Left ventricle myocardium superior (tissue), 1 donor: ENCODE measurements at regions not wholly inside any gene's neighbourhood (a gene's known extent, or its start where the extent isn't known, plus 50 kb on each side); places are given as distances from the start of the nearest gene placed in this dataset.
"Not testable (repeated sequence)": the region's sequence is repeated elsewhere in the genome, so short reads cannot be mapped to it uniquely, and the experiment has no call there.

Experiments
- ATAC-seq: fragments of 200-7000 bp; cut with Tn5 transposase; one replicate; pipeline ENCODE4 v1.9.1; 2020; ENCODE audit warnings: mild to moderate bottlenecking, moderate library complexity
- DNase-seq: peaks from one replicate; pipeline ENCODE4 v3.0.0-alpha.2; 2020
- intact Hi-C: fragments of 100-400 bp; cut with micrococcal nuclease; formaldehyde crosslinking; loops from one replicate; pipeline ENCODE4 v1.11.0; 2022
- donor health status: DM: no; HTN: yes; CAD: no; lungs with severe emphysema.

GRCh38 chr5:106481374-106481773 is 1189.4 kb downstream of the EFNA5 start:
- no peak for ATAC-seq
- intact Hi-C loops, result no loop called here
- no peak for DNase-seq

- ATAC-seq (no peak), DNase-seq (no peak)
- intact Hi-C loops, result no loop called here
Measured at GRCh38 chr5:106476630-106477029, 1194.1 kb downstream of the EFNA5 start.

GRCh38 chr5:106474066-106474465 is 1196.7 kb downstream of the EFNA5 start:
- no peak for ATAC-seq
- intact Hi-C loops, result no loop called here

GRCh38 chr5:106459541-106459940 is 1211.2 kb downstream of the EFNA5 start:
- no peak for ATAC-seq
- intact Hi-C loops, result no loop called here

More at GRCh38 chr5:106474066-106474465, 1196.7 kb downstream of the EFNA5 start:
- DNase-seq, result no peak

GRCh38 chr5:106454651-106455415 is 1215.9 kb downstream of the EFNA5 start:
- ATAC-seq, result peak; percentile 55
- intact Hi-C loops, result no loop called here

More at GRCh38 chr5:106459541-106459940, 1211.2 kb downstream of the EFNA5 start:
- DNase-seq, result no peak

GRCh38 chr5:106454050-106454449 is 1216.7 kb downstream of the EFNA5 start:
- DNase-seq (no peak), ATAC-seq (no peak)
- intact Hi-C loops, result no loop called here

More at GRCh38 chr5:106454651-106455415, 1215.9 kb downstream of the EFNA5 start:
- DNase-seq, result no peak

- DNase-seq, result no peak
- intact Hi-C loops, result no loop called here
- ATAC-seq, result no peak
Measured at GRCh38 chr5:106451998-106452397, 1218.7 kb downstream of the EFNA5 start.

GRCh38 chr5:106443746-106444145 is 1227.0 kb downstream of the EFNA5 start:
- intact Hi-C loops, result loop anchor here (10.0 kb wide), 1 partner anchor 811 kb away; no protein-coding TSS in a partner anchor
- ATAC-seq, result no peak

GRCh38 chr5:106435185-106435584 is 1235.6 kb downstream of the EFNA5 start:
- ATAC-seq, result no peak
- no peak for DNase-seq
- intact Hi-C loops, result no loop called here

More at GRCh38 chr5:106443746-106444145, 1227.0 kb downstream of the EFNA5 start:
- no peak for DNase-seq

- DNase-seq, intact Hi-C loops, ATAC-seq: not testable (repeated sequence)
Measured at GRCh38 chr5:106430733-106431132, 1240.0 kb downstream of the EFNA5 start.

GRCh38 chr5:106423109-106423897 is 1247.4 kb downstream of the EFNA5 start:
- DNase-seq (no peak), ATAC-seq (no peak)
- intact Hi-C loops, result no loop called here

GRCh38 chr5:106420102-106420501 is 1250.6 kb downstream of the EFNA5 start:
- ATAC-seq (no peak), DNase-seq (no peak)
- intact Hi-C loops, result no loop called here

GRCh38 chr5:106418196-106418595 is 1252.5 kb downstream of the EFNA5 start:
- DNase-seq, result no peak
- ATAC-seq, result no peak
- intact Hi-C loops, result no loop called here

- no peak for DNase-seq
- ATAC-seq, result no peak
- intact Hi-C loops, result no loop called here
Measured at GRCh38 chr5:106417566-106417965, 1253.2 kb downstream of the EFNA5 start.

GRCh38 chr5:106417163-106417562 is 1253.6 kb downstream of the EFNA5 start:
- DNase-seq, result no peak
- no peak for ATAC-seq
- intact Hi-C loops, result no loop called here

- no peak for ATAC-seq
- intact Hi-C loops, result no loop called here
Measured at GRCh38 chr5:106415541-106415940, 1255.2 kb downstream of the EFNA5 start.

GRCh38 chr5:106414342-106414741 is 1256.4 kb downstream of the EFNA5 start:
- intact Hi-C loops, result no loop called here
- no peak for DNase-seq
- no peak for ATAC-seq

More at GRCh38 chr5:106415541-106415940, 1255.2 kb downstream of the EFNA5 start:
- DNase-seq, result no peak

GRCh38 chr5:106412606-106413005 is 1258.1 kb downstream of the EFNA5 start:
- DNase-seq (no peak), ATAC-seq (no peak)
- intact Hi-C loops, result no loop called here

- no peak for DNase-seq
- intact Hi-C loops, result no loop called here
- ATAC-seq, result no peak
Measured at GRCh38 chr5:106408570-106408969, 1262.2 kb downstream of the EFNA5 start.

- DNase-seq, result no peak
- intact Hi-C loops, result no loop called here
- ATAC-seq, result no peak
Measured at GRCh38 chr5:106408141-106408540, 1262.6 kb downstream of the EFNA5 start.
